PC-3 (cell line): ENCODE measurements at regions not wholly inside any gene's neighbourhood (a gene's known extent, or its start where the extent isn't known, plus 50 kb on each side); places are given as distances from the start of the nearest gene placed in this dataset.

Experiments
- ATAC-seq: fragments of 200-7000 bp; cut with Tn5 transposase; 2 replicates; pipeline ENCODE4 v1.9.1; 2020; ENCODE audit warnings: mild to moderate bottlenecking, moderate library complexity
- BruUV-seq: library from RNA; stranded (reverse); fragments of 400-500 nt; replicated peaks from 2 replicates; lab custom pipeline; 2021; lab: Mats Ljungman, UMichigan
- CTCF ChIA-PET: fragments of 300-600 bp; sonication (Branson Sonifier 250); formaldehyde crosslinking; loops from one replicate; lab custom pipeline; 2022; ENCODE audit warnings: antibody characterized with exemption; lab: Charles Lee
- POLR2A ChIA-PET: fragments of 300-600 bp; sonication (Branson Sonifier 250); formaldehyde crosslinking; loops from one replicate; lab custom pipeline; 2022; ENCODE audit warnings: antibody characterized with exemption; ENCODE audit not compliant: unreplicated experiment; lab: Charles Lee
- DNase-seq: peaks from one replicate; pipeline ENCODE4 v3.0.0-alpha.2; 2015
- H2AFZ ChIP-seq: fragments of 300-600 bp; sonication (generic); 2 replicates; pipeline ENCODE4 v1.6.0; 2016; ENCODE audit warnings: antibody characterized with exemption, low read length
- H3F3A ChIP-seq: fragments of 300-600 bp; sonication (generic); one replicate; pipeline ENCODE4 v1.6.0; 2017; ENCODE audit warnings: antibody characterized with exemption, low read length, control low read depth, mild to moderate bottlenecking; ENCODE audit not compliant: unreplicated experiment
- H3K27ac ChIP-seq: fragments of 300-600 bp; sonication (generic); 2 replicates; pipeline ENCODE4 v1.5.1; 2016; ENCODE audit warnings: mild to moderate bottlenecking, low read length
- H3K27me3 ChIP-seq: fragments of 300-600 bp; sonication (generic); 2 replicates; pipeline ENCODE4 v1.6.1; 2016; ENCODE audit warnings: low read length, mixed read lengths
- H3K36me3 ChIP-seq: fragments of 300-600 bp; sonication (generic); 2 replicates; pipeline ENCODE4 v1.6.1; 2016; ENCODE audit warnings: low read depth, mixed run types, low read length, mixed read lengths
- H3K4me1 ChIP-seq: fragments of 300-600 bp; sonication (generic); 2 replicates; pipeline ENCODE4 v1.5.1; 2016; ENCODE audit warnings: low read length; ENCODE audit not compliant: insufficient read depth
- H3K4me2 ChIP-seq: fragments of 300-600 bp; sonication (generic); 2 replicates; pipeline ENCODE4 v1.6.0; 2016; ENCODE audit warnings: low read length
- H3K4me3 ChIP-seq: fragments of 300-600 bp; sonication (generic); 2 replicates; pipeline ENCODE4 v1.5.1; 2016; ENCODE audit warnings: mild to moderate bottlenecking, low read length, mixed read lengths
- H3K79me2 ChIP-seq: fragments of 300-600 bp; sonication (generic); 2 replicates; pipeline ENCODE4 v1.6.1; 2017; ENCODE audit warnings: low read length, mixed read lengths
- H3K9ac ChIP-seq: fragments of 300-600 bp; sonication (generic); 2 replicates; pipeline ENCODE4 v1.6.0; 2016; ENCODE audit warnings: mild to moderate bottlenecking, low read length
- H3K9me2 ChIP-seq: fragments of 300-600 bp; sonication (generic); replicated peaks from 2 replicates; pipeline ENCODE4 v1.6.1; 2016; ENCODE audit warnings: mixed run types, low read length, mixed read lengths
- H3K9me3 ChIP-seq: fragments of 300-600 bp; sonication (generic); 2 replicates; pipeline ENCODE4 v1.6.1; 2016; ENCODE audit warnings: low read length, mixed read lengths
- H4K20me1 ChIP-seq: fragments of 300-600 bp; sonication (generic); 2 replicates; pipeline ENCODE4 v1.6.1; 2016; ENCODE audit warnings: low read length, mixed read lengths
- EZH2 ChIP-seq: fragments of 300-600 bp; sonication (generic); IDR thresholded peaks from one replicate; pipeline ENCODE4 v1.6.1; 2017; ENCODE audit warnings: antibody characterized with exemption, mild to moderate bottlenecking, low read length; ENCODE audit not compliant: unreplicated experiment
- EZH2phosphoT487 ChIP-seq: fragments of 300-600 bp; sonication (generic); IDR thresholded peaks from 2 replicates; pipeline ENCODE4 v1.6.1; 2018; ENCODE audit warnings: mild to moderate bottlenecking, antibody characterized with exemption, low read length, borderline replicate concordance
- intact Hi-C: fragments of 100-400 bp; cut with micrococcal nuclease; formaldehyde crosslinking; loops from 2 replicates; pipeline ENCODE4 v1.9.0; 2023
- TF ChIP-seq, protein P1 (sequence below): fragments of 300-600 bp; sonication (generic); conservative IDR thresholded peaks from 2 replicates; pipeline ENCODE4 v1.5.1; 2017; ENCODE audit warnings: antibody characterized with exemption, low read depth, mild to moderate bottlenecking, low read length

DNA sequence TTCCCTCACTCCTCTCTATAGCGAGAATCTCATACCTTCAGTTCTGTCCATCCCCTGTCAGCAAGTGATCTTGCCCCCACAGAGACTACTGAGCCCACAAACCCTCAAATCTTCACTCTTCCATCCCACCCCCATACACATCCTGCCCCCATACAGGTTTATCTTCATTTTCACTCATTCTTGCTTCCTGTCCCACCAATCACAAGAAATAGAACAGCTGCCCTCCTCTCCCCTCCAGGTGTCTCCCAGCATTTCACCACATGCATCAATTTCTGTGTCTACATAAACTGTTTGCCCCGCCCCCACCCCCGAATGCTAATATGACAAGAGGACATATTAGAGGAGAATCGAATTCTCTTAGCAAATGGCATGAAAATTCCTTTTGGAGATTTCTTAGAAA, 54.9 kb upstream of the CARMIL1 start:
- no peak for DNase-seq
- no peaks in the 10 kb centered on the region for H3K9me3 ChIP-seq
- H3K27ac ChIP-seq: no peak overlapping the region
- no peak overlapping the region for H3K4me2 ChIP-seq
- H3K4me1 ChIP-seq: peaks cover 4% of the 10 kb centered on the region
- H3K4me3 ChIP-seq: no peak overlapping the region
- CTCF ChIA-PET: interaction anchor here (0.5 to 1.3 kb wide), 5 partner anchors 35 to 266 kb away, joined by 3 to 10 read pairs (median 3); partner anchors contain the start of gene CARMIL1
- no peak for ATAC-seq
- H4K20me1 ChIP-seq: no peaks in the 10 kb centered on the region
- no peaks in the 10 kb centered on the region for H3K9me2 ChIP-seq
- BruUV-seq: no TSS peak
- POLR2A ChIA-PET: no interaction called here
- intact Hi-C loops: loop anchor here (5.0 kb wide), 2 partner anchors 102 to 493 kb away; no protein-coding TSS in a partner anchor
- H3F3A ChIP-seq: no peaks in the 10 kb centered on the region
- no peak for TF ChIP-seq EZH2
- no peaks in the 10 kb centered on the region for H3K79me2 ChIP-seq
- no peaks in the 10 kb centered on the region for H3K36me3 ChIP-seq
- no peak overlapping the region for H2AFZ ChIP-seq
- no peak overlapping the region for H3K9ac ChIP-seq
- no peaks in the 10 kb centered on the region for H3K27me3 ChIP-seq

- no peaks in the 10 kb centered on the region for H3K9me2 ChIP-seq
- no peaks in the 10 kb centered on the region for H3K79me2 ChIP-seq
- DNase-seq (no peak), ATAC-seq (no peak)
- no peak overlapping the region for H3K27ac ChIP-seq
- H3K27me3 ChIP-seq: no peaks in the 10 kb centered on the region
- intact Hi-C loops: no loop called here
- ChIA-PET POLR2A (interaction anchor here (0.6 kb wide), 1 partner anchor 389 kb away, joined by 6 read pairs; no protein-coding TSS in a partner anchor), CTCF (no interaction called here)
- no peaks in the 10 kb centered on the region for H3K9me3 ChIP-seq
- no TSS peak for BruUV-seq
- no peak overlapping the region for H3K4me3 ChIP-seq
- no peak overlapping the region for H2AFZ ChIP-seq
- no peak overlapping the region for H3K9ac ChIP-seq
- no peaks in the 10 kb centered on the region for H3F3A ChIP-seq
- H3K4me1 ChIP-seq: peaks cover 20% of the 10 kb centered on the region
- no peaks in the 10 kb centered on the region for H4K20me1 ChIP-seq
- TF ChIP-seq EZH2phosphoT487 (no peak), EZH2 (no peak)
- TF ChIP-seq, protein P1, sequence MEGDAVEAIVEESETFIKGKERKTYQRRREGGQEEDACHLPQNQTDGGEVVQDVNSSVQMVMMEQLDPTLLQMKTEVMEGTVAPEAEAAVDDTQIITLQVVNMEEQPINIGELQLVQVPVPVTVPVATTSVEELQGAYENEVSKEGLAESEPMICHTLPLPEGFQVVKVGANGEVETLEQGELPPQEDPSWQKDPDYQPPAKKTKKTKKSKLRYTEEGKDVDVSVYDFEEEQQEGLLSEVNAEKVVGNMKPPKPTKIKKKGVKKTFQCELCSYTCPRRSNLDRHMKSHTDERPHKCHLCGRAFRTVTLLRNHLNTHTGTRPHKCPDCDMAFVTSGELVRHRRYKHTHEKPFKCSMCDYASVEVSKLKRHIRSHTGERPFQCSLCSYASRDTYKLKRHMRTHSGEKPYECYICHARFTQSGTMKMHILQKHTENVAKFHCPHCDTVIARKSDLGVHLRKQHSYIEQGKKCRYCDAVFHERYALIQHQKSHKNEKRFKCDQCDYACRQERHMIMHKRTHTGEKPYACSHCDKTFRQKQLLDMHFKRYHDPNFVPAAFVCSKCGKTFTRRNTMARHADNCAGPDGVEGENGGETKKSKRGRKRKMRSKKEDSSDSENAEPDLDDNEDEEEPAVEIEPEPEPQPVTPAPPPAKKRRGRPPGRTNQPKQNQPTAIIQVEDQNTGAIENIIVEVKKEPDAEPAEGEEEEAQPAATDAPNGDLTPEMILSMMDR: no peak
- H3K36me3 ChIP-seq: no peaks in the 10 kb centered on the region
- H3K4me2 ChIP-seq: no peak overlapping the region
Observed at GRCh38 chr6:25227854-25228253, 51.3 kb upstream of the CARMIL1 start.
